Stomach (tissue), 8 donors: ENCODE measurements at regions not wholly inside any gene's neighbourhood (a gene's known extent, or its start where the extent isn't known, plus 50 kb on each side); places are given as distances from the start of the nearest gene placed in this dataset.

ENCODE experiments used
- DNase-seq, 2 donors: peaks; one replicate each; pipeline versions ENCODE4 v3.0.0 to v3.0.0-alpha.2; 2013 to 2019
- H3K27ac ChIP-seq, 5 donors: fragments of 200-600 bp in 4 of 5; sonication (generic) in 4 of 5; one replicate each; pipeline ENCODE4 v1.5.1; 2013 to 2019; ENCODE audit warnings: mild to moderate bottlenecking in 1 of 5, moderate library complexity in 1 of 5
- H3K27me3 ChIP-seq, 3 donors: fragments of 200-600 bp; sonication (generic); one replicate each; pipeline ENCODE4 v1.5.1; 2017 to 2019; ENCODE audit warnings: mixed run types in 1 of 3
- H3K36me3 ChIP-seq, 4 donors: fragments of 200-600 bp; sonication (generic); 1 replicate in 3 of 4; 2 replicates in 1 of 4; pipeline ENCODE4 v1.5.1; 2016 to 2019
- H3K4me1 ChIP-seq, 4 donors: fragments of 200-600 bp; sonication (generic); one replicate each; pipeline ENCODE4 v1.5.1; 2016 to 2019
- H3K4me3 ChIP-seq, 4 donors: fragments of 200-600 bp; sonication (generic) in 3 of 4; one replicate each; pipeline ENCODE4 v1.5.1; 2016 to 2019; ENCODE audit warnings: mild to moderate bottlenecking in 1 of 4
- H3K9me3 ChIP-seq, 4 donors: fragments of 200-600 bp; sonication (generic); one replicate each; pipeline ENCODE4 v1.5.1; 2016 to 2019
- CTCF ChIP-seq, 7 experiments: fragments of 450-650 bp in 4 of 7; fragments of 200-600 bp in 3 of 7; sonication (generic) in 3 of 7; IDR thresholded peaks; one replicate each; pipeline ENCODE4 v1.5.1; 2016 to 2019; ENCODE audit warnings: antibody characterized with exemption in 7 of 7, control low read depth in 2 of 7, mild to moderate bottlenecking in 1 of 7
- EP300 ChIP-seq: sonication (generic); formaldehyde crosslinking; IDR thresholded peaks from one replicate; pipeline ENCODE4 v1.6.1; 2017; ENCODE audit warnings: antibody characterized with exemption
- POLR2A ChIP-seq, 4 donors: fragments of 450-650 bp; IDR thresholded peaks; one replicate each; pipeline ENCODE4 v1.6.1; 2016; ENCODE audit warnings: antibody characterized with exemption in 4 of 4, control low read depth in 2 of 4, mild to moderate bottlenecking in 1 of 4, moderate library complexity in 1 of 4
- POLR2AphosphoS5 ChIP-seq, 3 donors: sonication (generic); formaldehyde crosslinking; IDR thresholded peaks; one replicate each; pipeline ENCODE4 v1.6.1; 2016; ENCODE audit warnings: antibody characterized with exemption in 3 of 3
- WGBS, 5 donors: extraction: QIAGEN DNeasy Blood & Tissue Kit in 3 of 5; methylation state at CpG; one replicate each; pipeline versions ENCODE4 v1.1.5 to v1.1.7; 2013 to 2018; 5-methylcytosine and 5-hydroxymethylcytosine counted together
- intact Hi-C: fragments of 100-400 bp; cut with DNase I; formaldehyde crosslinking; loops from one replicate; pipeline ENCODE4 v1.15.1; 2023; ENCODE audit warnings: low total_unique reads
- donor health status: healthy with polysubstance abuse.
- donor health status: Bipolar disorder and iron deficiency.
- donor health status: healthy.

DNA sequence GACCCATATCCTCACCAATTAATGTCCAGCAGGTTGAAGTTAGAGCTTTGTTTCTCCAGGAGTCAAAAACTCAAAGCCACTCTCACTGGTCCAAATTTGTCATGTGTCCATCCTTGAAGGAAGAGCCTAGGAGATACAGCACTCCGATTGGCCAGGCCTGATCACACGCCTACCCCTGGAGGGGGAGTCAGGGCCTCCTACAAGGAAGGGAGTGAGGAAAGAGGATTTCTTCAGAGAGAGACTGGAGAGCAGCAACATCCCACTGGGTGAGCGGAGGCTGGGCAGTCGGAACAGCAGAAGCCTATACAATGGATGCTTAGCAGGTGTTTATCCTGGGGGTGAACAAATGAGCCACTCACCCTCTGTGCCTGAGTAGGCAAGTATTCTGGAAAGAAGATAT is 113.9 kb downstream of the TRIM29 start:
- H3K4me3 ChIP-seq = no peak overlapping the region
- H3K36me3 ChIP-seq = no peaks in the 10 kb centered on the region
- peaks cover 0 to 57% (median 5%) of the 10 kb centered on the region in 3 donors for H3K27me3 ChIP-seq
- H3K9me3 ChIP-seq = no peaks in the 10 kb centered on the region
- no peak overlapping the region for H3K27ac ChIP-seq
- 69 to 83% (median 77%) methylated on average over 4 of the region's 4 CpGs for WGBS, 5 donors
- intact Hi-C loops = no loop called here
- TF ChIP-seq EP300 = no peak
- TF ChIP-seq CTCF (IDR thresholded peaks at IDR 0.05) = no peak
- no peak for TF ChIP-seq POLR2AphosphoS5 (IDR thresholded peaks at IDR 0.05)
- TF ChIP-seq POLR2A (IDR thresholded peaks at IDR 0.05) = no peak
- no peaks in the 10 kb centered on the region for H3K4me1 ChIP-seq
- no peak for DNase-seq

DNA sequence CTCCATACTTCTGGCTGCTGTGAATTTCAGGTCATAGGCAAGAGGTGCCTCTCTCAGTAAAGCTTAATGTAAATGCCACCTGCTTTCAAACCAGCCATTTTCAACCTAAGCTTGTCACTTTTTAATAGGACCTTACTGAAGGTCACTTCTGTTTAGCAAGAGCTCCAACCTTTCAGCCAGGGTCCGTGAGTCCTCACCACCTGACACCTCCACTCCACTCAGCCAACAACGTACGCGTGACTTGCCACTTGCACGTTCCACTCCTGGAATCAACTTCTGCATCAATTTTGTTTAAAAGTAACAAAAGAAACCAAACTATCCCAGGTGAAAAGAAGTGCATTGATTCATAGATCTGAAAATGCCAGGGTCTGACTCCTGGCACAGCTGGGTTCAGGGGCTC is 114.4 kb downstream of the TRIM29 start:
- no peak overlapping the region for H3K27ac ChIP-seq
- DNase-seq = no peak
- TF ChIP-seq POLR2A (IDR thresholded peaks at IDR 0.05) = no peak
- TF ChIP-seq POLR2AphosphoS5 (IDR thresholded peaks at IDR 0.05) = no peak
- no peak for TF ChIP-seq CTCF (IDR thresholded peaks at IDR 0.05)
- no peak for TF ChIP-seq EP300
- no peaks in the 10 kb centered on the region for H3K9me3 ChIP-seq
- H3K4me1 ChIP-seq = no peaks in the 10 kb centered on the region
- peaks cover 0 to 52% (median 5%) of the 10 kb centered on the region in 3 donors for H3K27me3 ChIP-seq
- intact Hi-C loops = no loop called here
- WGBS, 5 donors = 70 to 90% (median 78%) methylated on average over 5 of the region's 5 CpGs
- no peak overlapping the region for H3K4me3 ChIP-seq
- no peaks in the 10 kb centered on the region for H3K36me3 ChIP-seq

GRCh38 chr11:120023120-120023519 is 114.8 kb downstream of the TRIM29 start:
- Histone ChIP-seq H3K4me1 (no peaks in the 10 kb centered on the region), H3K9me3 (no peaks in the 10 kb centered on the region), H3K36me3 (no peaks in the 10 kb centered on the region), H3K27me3 (peaks cover 0 to 52% (median 5%) of the 10 kb centered on the region in 3 donors), H3K27ac (no peak overlapping the region), H3K4me3 (no peak overlapping the region)
- TF ChIP-seq POLR2A (IDR thresholded peaks at IDR 0.05) = no peak
- TF ChIP-seq EP300 = no peak
- TF ChIP-seq POLR2AphosphoS5 (IDR thresholded peaks at IDR 0.05) = no peak
- no peak for TF ChIP-seq CTCF (IDR thresholded peaks at IDR 0.05)
- no peak for DNase-seq
- 0 to 22% (median 7%) methylated on average over 1 of the region's 1 CpG for WGBS, 5 donors
- intact Hi-C loops = no loop called here

GRCh38 chr11:120022617-120023016 is 115.3 kb downstream of the TRIM29 start:
- no peak for TF ChIP-seq POLR2AphosphoS5 (IDR thresholded peaks at IDR 0.05)
- no peak for TF ChIP-seq CTCF (IDR thresholded peaks at IDR 0.05)
- TF ChIP-seq EP300 = no peak
- no peak for TF ChIP-seq POLR2A (IDR thresholded peaks at IDR 0.05)
- H3K4me3 ChIP-seq = no peak overlapping the region
- H3K9me3 ChIP-seq = no peaks in the 10 kb centered on the region
- H3K4me1 ChIP-seq = no peaks in the 10 kb centered on the region
- H3K36me3 ChIP-seq = no peaks in the 10 kb centered on the region
- no peak for DNase-seq
- 74 to 85% (median 81%) methylated on average over 5 of the region's 5 CpGs for WGBS, 5 donors
- peaks cover 0 to 54% (median 5%) of the 10 kb centered on the region in 3 donors for H3K27me3 ChIP-seq
- intact Hi-C loops = no loop called here
- no peak overlapping the region for H3K27ac ChIP-seq
